Astrocyte of the spinal cord (primary cell): ENCODE measurements at regions not wholly inside any gene's neighbourhood (a gene's known extent, or its start where the extent isn't known, plus 50 kb on each side); places are given as distances from the start of the nearest gene placed in this dataset.

Source experiments
- DNase-seq: peaks from one replicate; pipeline ENCODE4 v3.0.0; 2011; ENCODE audit warnings: low read depth, low spot score
- H3K4me3 ChIP-seq: 2 replicates; pipeline ENCODE4 v1.5.1; 2011; ENCODE audit warnings: low read depth, mild to moderate bottlenecking, low read length, moderate library complexity
- CTCF ChIP-seq: IDR thresholded peaks from 2 replicates; pipeline ENCODE4 v1.5.1; 2012; ENCODE audit warnings: low read depth, mild to moderate bottlenecking, low read length, inconsistent platforms
- in situ Hi-C: cut with HindIII; loops from 2 replicates; pipeline ENCODE4 v1.10.0; 2017; ENCODE audit warnings: low sequenced_read_pairs

DNA sequence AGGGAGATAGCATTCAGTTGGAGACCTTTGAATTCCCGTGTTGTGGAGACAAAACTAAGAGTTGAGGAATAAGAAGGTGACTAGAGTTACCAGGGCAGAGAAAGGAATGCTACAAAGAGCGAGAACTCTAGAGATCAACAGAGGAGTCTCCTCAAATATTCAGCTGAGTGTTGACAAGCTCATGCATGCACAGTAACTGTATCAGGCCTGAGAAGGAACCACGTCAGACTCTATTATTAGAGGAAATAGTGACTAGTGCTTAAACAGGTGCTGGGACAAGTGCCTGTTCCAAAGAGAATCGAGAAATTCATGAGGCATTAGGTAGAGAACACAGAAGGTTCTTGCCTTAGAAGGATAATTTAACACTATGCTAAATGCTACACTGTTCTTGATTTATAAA, 333.8 kb upstream of the CHORDC1 start:
- DNase-seq = no peak
- TF ChIP-seq CTCF = no peak
- in situ Hi-C loops = no loop called here
- H3K4me3 ChIP-seq = no peak overlapping the region

- in situ Hi-C loops = no loop called here
- H3K4me3 ChIP-seq = no peak overlapping the region
- no peak for DNase-seq
- no peak for TF ChIP-seq CTCF
Measured at GRCh38 chr11:90556026-90556425, 333.2 kb upstream of the CHORDC1 start.

GRCh38 chr11:90555477-90555876, 332.6 kb upstream of the CHORDC1 start:
- in situ Hi-C loops = no loop called here
- no peak for DNase-seq
- TF ChIP-seq CTCF = no peak
- H3K4me3 ChIP-seq = no peak overlapping the region

DNA sequence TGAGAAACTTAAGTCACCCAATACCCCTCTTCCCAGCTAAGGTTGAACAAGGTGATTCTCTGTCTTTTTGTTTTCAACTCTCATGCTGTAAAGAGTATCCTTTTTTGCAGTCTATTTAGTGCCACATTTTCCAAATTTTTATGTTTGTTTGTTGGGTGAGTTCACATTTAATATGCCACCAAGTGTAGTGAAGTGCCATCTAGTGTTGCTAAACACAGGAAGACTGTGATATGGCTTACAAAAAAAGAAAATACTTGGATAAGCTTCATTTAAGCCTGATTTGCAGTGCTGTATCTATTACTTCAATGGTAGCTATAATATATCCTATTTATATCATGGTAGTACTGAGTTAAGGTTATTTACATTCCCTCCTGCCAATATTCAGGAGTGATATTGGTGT, 319.2 kb upstream of the CHORDC1 start:
- no peak overlapping the region for H3K4me3 ChIP-seq
- DNase-seq = no peak
- in situ Hi-C loops = no loop called here
- TF ChIP-seq CTCF = no peak

DNA sequence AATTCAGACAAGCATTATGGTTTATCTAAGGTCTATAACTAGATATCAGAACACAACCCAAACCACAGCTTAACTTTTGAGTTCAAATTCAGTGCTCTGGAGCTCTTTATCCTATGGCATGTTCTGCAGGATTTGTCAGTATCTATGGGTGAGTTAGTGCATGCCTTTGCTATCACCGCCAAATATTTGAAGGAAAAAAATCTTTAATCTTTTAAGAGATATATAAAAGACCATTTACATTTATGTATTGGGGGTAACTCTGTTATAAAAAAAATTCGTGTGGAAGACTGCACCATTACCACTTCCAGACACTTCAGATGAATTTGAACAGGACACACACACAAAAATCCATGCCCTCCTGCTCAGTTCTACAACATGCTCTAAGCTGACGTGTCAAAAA, 313.5 kb upstream of the CHORDC1 start:
- DNase-seq = no peak
- H3K4me3 ChIP-seq = no peak overlapping the region
- no peak for TF ChIP-seq CTCF
- in situ Hi-C loops = no loop called here

DNA sequence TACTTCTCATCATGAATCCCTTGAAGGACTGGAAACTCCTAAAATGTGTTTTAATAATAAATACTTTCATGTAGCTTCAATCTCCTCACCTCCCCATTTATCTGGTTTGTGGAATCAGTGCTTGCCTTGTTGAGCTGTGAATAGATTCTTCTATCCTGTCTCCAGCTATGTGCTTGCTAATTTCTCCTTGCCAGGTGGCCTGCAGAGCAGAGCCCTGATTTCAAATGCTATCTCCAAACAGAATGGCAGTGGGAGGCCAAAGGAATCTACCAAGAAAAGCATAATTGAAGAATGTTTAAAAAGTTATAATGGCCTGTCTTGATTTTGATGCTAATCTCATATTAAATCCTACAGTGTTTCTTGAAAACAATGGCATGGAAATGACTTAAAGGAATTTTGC, 309.3 kb upstream of the CHORDC1 start:
- in situ Hi-C loops = no loop called here
- no peak for DNase-seq
- no peak for TF ChIP-seq CTCF
- H3K4me3 ChIP-seq = no peak overlapping the region

- in situ Hi-C loops = no loop called here
Measured at GRCh38 chr11:90531001-90531400, 308.2 kb upstream of the CHORDC1 start.

More at GRCh38 chr11:90531001-90531400, 308.2 kb upstream of the CHORDC1 start:
- no peak for TF ChIP-seq CTCF
- no peak overlapping the region for H3K4me3 ChIP-seq
- no peak for DNase-seq
